Caki2 (cell line): ENCODE measurements at regions not wholly inside any gene's neighbourhood (a gene's known extent, or its start where the extent isn't known, plus 50 kb on each side); places are given as distances from the start of the nearest gene placed in this dataset.

Experiments used
- DNase-seq: peaks from one replicate; pipeline ENCODE4 v3.0.0-alpha.2; 2015; ENCODE audit warnings: low read depth
- in situ Hi-C: cut with HindIII; loops from 2 replicates; pipeline ENCODE4 v1.10.0; 2016; ENCODE audit warnings: low sequenced_read_pairs, low pct_unique_long_range_greater_than_20kb, mixed read lengths

GRCh38 chr5:88509403-88509802 is 240.8 kb upstream of the TMEM161B start:
- in situ Hi-C loops = no loop called here

GRCh38 chr5:88507261-88507660 is 238.6 kb upstream of the TMEM161B start:
- in situ Hi-C loops = no loop called here
- no peak for DNase-seq

More at GRCh38 chr5:88509403-88509802, 240.8 kb upstream of the TMEM161B start:
- no peak for DNase-seq

- DNase-seq = no peak
- in situ Hi-C loops = no loop called here
These were observed 234.8 kb upstream of the TMEM161B start for GRCh38 chr5:88503406-88503805.

- no peak for DNase-seq
- in situ Hi-C loops = no loop called here
These were observed 234.3 kb upstream of the TMEM161B start for GRCh38 chr5:88503041-88503345.

DNA sequence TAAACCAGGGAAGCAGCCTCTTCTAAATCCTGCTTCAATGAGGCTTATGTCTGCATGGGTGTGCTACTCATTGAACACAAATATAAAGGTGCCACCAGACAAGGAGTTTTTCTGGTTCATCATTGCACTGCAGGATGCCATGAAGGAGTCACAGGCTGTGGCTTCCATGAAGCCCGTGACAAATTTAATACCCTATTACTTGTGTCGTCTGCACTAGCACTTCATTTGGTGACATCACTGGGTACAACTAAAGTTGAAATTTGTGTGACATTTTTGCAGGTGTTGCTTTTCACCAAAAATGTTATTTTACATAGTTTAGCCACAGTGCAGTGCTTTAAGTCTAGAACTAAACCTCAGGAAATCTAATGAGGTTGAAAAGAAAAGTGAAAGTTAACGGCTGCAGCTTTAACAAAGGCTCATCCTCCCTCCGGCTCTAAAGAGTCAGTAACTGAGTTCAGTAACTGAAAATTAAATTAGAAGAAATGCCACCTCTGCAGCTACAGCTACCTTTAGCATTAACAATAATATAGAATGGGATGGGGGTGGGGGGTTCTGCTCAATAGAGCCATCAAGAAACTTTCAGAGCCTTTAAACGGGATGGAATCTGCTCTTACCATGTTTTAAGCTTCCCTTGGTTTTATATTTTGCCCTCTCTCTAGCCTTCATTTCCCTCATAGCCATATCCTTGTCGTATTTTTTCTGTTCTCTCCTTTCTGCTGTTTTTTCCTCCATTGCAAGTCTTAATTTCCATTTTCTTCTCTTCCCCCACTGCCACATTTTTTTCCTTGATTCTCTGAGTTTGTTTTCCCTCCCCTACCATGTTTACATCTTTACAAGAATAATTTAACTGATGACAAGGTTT is 233.8 kb upstream of the TMEM161B start:
- DNase-seq = no peak
- in situ Hi-C loops = no loop called here

DNA sequence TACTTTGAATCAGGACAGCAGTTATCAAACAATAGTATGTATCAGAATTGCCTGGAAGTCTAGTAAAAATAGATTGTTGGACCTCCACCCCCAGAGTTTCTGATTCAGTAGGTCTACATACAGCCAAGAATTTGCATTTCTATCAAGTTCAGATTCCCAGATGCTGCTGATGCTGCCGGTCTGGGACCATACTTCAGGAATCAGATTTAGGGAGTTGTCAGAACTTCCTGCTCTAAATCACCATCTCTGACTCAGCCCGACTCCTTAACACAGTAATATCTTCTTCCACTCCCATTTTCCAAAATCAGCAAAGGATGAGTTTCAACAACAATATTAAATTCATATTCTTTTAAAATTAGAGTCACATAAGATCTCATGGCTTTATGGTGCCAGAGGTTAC is 227.2 kb upstream of the TMEM161B start:
- no peak for DNase-seq
- in situ Hi-C loops = no loop called here

- in situ Hi-C loops = no loop called here
- no peak for DNase-seq
These were observed 222.2 kb upstream of the TMEM161B start for GRCh38 chr5:88490874-88491273.

DNA sequence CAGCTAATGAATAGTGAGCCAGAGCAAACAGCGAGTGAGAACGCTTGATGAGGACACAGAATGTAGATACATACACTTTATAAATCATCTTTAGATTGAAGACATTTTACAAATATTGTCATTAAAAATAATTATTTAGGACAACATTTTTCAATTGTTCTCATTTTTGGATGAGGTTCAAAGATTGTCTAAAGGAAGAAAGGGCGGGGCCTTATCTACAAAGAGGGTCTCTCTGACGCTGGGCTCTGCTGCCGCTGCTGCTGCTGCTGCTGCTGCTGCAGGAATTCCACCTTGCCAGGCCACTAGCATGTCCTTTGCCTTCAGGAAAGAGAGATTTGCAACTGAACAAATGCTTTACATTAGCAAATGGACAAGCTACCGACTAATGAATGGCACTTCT is 220.7 kb upstream of the TMEM161B start:
- DNase-seq = no peak
- in situ Hi-C loops = no loop called here

- in situ Hi-C loops = no loop called here
- no peak for DNase-seq
These were observed 219.9 kb upstream of the TMEM161B start for GRCh38 chr5:88488561-88488960.

DNA sequence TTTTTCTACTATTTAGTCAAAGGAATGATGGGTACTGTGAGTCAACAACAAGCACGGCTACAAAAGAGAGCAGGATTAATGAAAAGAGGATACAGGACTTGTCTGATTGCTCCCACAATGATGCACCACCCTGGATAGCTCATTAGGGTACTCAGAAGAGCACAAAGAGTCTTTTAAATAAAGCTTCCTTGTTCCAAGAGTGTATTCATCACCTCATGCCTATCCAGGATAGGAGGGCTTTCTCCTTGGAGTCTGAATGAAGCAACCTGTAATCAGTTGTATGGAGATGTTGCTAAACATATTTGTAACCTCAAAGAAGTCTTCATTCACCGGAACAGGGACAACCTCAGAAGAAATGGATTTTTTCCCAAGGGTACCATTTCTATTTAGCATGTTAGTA is 219.5 kb upstream of the TMEM161B start:
- in situ Hi-C loops = no loop called here
- DNase-seq = no peak

- no peak for DNase-seq
- in situ Hi-C loops = no loop called here
These were observed 218.4 kb upstream of the TMEM161B start for GRCh38 chr5:88487066-88487465.

GRCh38 chr5:88486431-88486830 is 217.8 kb upstream of the TMEM161B start:
- in situ Hi-C loops = no loop called here
- no peak for DNase-seq

DNA sequence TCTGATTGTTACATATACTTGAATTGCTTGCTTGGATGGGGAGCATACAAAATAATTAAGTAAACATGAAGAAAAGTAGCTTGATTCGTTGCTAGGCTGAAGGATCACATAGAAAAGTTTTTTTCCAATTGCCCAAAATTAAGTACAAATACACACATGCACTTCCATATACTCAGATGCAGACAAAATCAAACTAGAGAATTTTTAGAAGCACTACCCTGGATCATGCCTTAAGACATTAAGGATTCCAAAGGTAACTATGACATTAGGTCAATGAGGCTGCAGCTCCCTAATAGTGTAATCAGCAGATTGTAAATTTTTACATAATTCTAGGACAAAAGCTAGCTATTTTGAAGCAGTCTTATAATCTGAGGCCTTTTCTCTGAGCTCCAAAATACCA is 216.9 kb upstream of the TMEM161B start:
- no peak for DNase-seq
- in situ Hi-C loops = no loop called here

DNA sequence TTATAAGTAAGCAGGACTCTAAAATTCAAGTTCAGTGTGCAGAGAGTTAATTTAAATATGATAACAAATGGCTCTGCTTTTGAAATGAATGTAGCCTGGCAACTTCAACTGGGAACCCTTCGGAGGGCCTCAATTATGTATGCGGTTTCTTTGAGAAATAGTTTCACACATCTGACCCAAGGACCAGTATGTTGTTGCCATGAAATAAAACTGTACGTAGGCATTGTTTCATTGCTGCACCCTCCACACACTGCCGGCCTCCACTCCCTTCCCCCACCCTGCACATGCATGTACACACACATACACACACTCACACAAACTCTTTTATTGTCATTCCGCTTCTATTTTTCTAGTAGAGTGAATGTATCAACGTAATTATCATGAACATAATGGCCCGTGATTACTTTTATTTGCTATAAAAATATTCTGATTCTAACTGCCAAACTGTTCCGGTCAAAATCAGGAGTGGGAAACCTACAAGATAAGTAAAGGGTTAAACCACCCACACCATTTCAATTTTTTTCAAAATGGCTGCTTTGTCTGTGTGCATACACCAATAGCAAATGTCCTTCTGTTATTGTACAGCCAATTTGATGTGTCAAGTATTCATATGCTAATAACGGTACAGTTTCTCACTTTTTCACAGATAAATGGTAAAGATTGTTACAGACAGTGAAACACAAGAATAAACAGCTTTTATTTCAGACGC is 215.5 kb upstream of the TMEM161B start:
- in situ Hi-C loops = no loop called here
- DNase-seq = no peak

DNA sequence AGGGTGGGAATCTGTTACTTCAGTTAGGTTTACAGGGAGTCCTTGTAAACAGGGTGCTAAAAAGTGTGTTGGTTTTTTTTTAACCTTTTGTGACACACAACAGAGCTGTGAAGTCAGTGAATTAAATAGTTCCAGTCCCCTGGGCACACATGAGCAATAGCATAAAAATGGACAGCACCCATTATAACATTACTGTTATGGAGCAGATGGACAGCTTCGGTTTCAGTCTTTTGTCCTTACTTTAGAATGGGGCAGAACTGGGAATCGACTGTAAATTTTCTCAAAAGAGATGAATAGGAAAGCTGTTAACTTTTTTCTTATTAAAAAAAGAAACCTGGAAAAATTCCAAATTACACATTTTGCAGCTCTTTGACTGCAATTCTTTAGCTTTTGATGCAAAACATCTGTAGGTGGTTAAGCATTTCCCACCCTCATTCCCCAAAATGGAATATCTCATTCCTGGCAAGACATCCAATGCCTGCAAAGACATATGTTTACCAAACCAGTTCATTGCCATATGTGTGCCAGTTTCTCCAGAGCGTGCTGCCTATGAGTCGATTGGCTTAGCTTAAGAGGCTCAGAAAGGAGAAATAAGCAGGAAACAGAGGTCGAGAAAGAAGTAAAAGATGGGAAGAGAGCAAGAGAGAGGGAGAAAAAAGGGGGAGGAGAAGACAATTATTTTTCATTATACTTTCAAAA is 212.3 kb upstream of the TMEM161B start:
- in situ Hi-C loops = no loop called here
- DNase-seq = no peak

DNA sequence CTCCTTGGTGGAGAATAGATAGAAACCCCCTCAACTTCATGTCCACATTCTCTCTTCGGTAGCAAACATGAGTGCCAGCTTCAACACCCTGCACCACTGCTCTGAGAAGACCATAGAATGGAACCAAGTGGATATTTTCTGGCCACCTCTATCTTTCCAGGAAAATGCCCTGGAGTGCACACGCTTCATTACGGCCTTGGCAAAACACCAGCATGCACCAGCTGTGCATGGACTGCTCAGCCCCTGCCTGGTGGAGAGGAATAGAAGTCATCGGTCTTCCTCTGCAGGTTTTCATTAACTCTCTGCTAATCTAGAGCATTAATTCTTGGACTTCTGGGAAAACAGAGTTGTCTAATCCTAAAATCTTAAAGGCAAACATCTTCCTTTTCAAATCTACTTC is 211.6 kb upstream of the TMEM161B start:
- DNase-seq = no peak
- in situ Hi-C loops = no loop called here

GRCh38 chr5:88474574-88474973 is 205.9 kb upstream of the TMEM161B start:
- in situ Hi-C loops = no loop called here
- DNase-seq = no peak

DNA sequence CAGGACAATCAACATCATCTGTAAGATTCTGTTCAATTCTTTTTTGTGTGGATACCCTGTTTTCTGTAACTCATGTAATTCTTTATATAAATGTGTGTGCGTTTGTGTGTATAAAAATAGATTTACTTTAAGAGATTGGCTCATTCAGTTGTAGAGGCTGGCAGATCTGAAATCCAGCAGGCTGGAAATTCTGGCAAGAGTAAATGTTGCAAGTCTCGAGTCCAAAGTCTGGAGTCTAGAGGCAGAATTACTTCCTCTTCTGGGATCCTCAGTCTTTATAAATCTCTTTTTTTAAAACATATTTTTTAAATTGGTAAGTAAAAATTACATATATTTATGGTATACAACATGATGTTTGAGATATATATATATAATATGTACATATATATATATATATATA is 202.1 kb upstream of the TMEM161B start:
- in situ Hi-C loops = no loop called here
- DNase-seq = no peak

DNA sequence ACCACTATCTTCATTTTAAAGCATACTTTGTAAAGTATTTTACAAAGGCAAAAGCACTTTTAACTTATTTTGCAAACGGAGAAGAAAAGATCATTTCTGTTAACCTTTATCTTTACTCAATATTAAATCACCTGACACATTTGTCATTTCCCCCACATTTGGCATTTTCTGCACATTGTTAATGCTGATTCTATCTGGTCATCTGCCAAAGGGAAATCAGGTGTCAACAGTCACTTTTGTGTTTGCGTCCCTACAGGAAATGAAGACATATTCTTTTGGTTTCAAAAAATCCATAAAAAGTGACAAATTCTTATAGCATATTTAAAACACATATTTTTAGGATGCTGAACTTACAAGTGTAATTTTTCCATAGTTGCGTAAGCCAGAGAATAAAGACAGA is 191.3 kb upstream of the TMEM161B start:
- in situ Hi-C loops = no loop called here
- DNase-seq = no peak
